ENCODE measurements at regions not wholly inside any gene's neighbourhood (a gene's known extent, or its start where the extent isn't known, plus 50 kb on each side); places are given as distances from the start of the nearest gene placed in this dataset.

DNA sequence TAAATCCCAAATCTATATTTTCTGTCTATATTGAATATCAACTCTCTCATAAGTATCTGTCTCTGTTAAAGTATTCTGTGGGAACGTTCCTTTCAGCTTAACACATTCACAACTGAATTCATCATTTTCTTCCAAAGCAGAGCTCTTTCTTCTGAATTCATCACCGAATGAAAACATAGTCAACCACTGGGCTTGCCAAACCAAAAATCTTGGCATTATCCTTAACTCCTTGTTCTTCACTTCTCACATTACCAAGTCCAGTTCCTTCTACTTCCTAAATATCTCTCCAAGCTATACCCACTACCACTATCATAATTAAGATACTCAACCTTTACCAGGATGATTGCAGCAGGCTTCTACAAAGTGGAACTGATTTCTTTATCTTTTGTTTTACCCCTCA lies 559.8 kb downstream of the MAT2B start:
- no peaks in the 10 kb centered on the region for H3K9me3 ChIP-seq (replicated peaks; ENCODE audit: control insufficient read depth, insufficient read depth, low read length)
- H3K9ac ChIP-seq (ENCODE audit: control insufficient read depth, insufficient read depth, low read length): no peak overlapping the region
- RAD21 ChIA-PET (ENCODE audit: unreplicated experiment): no interaction called here
- CTCF ChIA-PET: no interaction called here
- POLR2A ChIA-PET: no interaction called here
- DNase-seq (ENCODE audit: low read depth, low spot score) (no peak), FAIRE-seq (no peak), ATAC-seq (no peak)
- in situ Hi-C loops (cut with MboI) (no loop called here), intact Hi-C loops (cut with micrococcal nuclease; ENCODE audit: unreplicated experiment) (no loop called here)
- H4K20me1 ChIP-seq (ENCODE audit: control insufficient read depth, insufficient read depth): no peaks in the 10 kb centered on the region
- H3K79me2 ChIP-seq (ENCODE audit: control insufficient read depth, insufficient read depth, low read length): no peaks in the 10 kb centered on the region
- SMC1A ChIA-PET (ENCODE audit: uncharacterized antibody, unreplicated experiment): interaction anchor here (1.0 kb wide), 1 partner anchor 16 kb away, joined by 3 read pairs; no protein-coding TSS in a partner anchor
- H3K4me3 ChIP-seq: no peak overlapping the region
- no peaks in the 10 kb centered on the region for H3K36me3 ChIP-seq (ENCODE audit: control insufficient read depth in 2 of 2, insufficient read depth in 2 of 2, low read length in 1 of 2)
- 21% methylated on average over 2 of the region's 2 CpGs for WGBS (ENCODE audit: insufficient coverage, insufficient replicate concordance, low lambda C conversion rate, missing lambda C conversion rate)
- H3K27me3 ChIP-seq (replicated peaks in 1 of 2; ENCODE audit: control insufficient read depth in 2 of 2, insufficient read depth in 2 of 2, low read length in 1 of 2): no peaks in the 10 kb centered on the region
- H3K4me2 ChIP-seq (ENCODE audit: control insufficient read depth, insufficient read depth): no peak overlapping the region
- no TSS peak for BruUV-seq (replicated peaks)
- no peak overlapping the region for H2AFZ ChIP-seq (ENCODE audit: control insufficient read depth, low read depth, low read length)
- no peaks in the 10 kb centered on the region for H3K4me1 ChIP-seq (ENCODE audit: control insufficient read depth, insufficient read depth, low read length)
- H3K27ac ChIP-seq (ENCODE audit: control insufficient read depth, insufficient read depth): no peak overlapping the region
- TF ChIP-seq, protein P1, sequence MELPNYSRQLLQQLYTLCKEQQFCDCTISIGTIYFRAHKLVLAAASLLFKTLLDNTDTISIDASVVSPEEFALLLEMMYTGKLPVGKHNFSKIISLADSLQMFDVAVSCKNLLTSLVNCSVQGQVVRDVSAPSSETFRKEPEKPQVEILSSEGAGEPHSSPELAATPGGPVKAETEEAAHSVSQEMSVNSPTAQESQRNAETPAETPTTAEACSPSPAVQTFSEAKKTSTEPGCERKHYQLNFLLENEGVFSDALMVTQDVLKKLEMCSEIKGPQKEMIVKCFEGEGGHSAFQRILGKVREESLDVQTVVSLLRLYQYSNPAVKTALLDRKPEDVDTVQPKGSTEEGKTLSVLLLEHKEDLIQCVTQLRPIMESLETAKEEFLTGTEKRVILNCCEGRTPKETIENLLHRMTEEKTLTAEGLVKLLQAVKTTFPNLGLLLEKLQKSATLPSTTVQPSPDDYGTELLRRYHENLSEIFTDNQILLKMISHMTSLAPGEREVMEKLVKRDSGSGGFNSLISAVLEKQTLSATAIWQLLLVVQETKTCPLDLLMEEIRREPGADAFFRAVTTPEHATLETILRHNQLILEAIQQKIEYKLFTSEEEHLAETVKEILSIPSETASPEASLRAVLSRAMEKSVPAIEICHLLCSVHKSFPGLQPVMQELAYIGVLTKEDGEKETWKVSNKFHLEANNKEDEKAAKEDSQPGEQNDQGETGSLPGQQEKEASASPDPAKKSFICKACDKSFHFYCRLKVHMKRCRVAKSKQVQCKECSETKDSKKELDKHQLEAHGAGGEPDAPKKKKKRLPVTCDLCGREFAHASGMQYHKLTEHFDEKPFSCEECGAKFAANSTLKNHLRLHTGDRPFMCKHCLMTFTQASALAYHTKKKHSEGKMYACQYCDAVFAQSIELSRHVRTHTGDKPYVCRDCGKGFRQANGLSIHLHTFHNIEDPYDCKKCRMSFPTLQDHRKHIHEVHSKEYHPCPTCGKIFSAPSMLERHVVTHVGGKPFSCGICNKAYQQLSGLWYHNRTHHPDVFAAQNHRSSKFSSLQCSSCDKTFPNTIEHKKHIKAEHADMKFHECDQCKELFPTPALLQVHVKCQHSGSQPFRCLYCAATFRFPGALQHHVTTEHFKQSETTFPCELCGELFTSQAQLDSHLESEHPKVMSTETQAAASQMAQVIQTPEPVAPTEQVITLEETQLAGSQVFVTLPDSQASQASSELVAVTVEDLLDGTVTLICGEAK (IDR thresholded peaks at IDR 0.05; ENCODE audit: borderline replicate concordance): no peak
- TF ChIP-seq NBN (IDR thresholded peaks at IDR 0.05): no peak
- TF ChIP-seq YBX1 (IDR thresholded peaks at IDR 0.05): no peak
- no peak for TF ChIP-seq SREBF1 (IDR thresholded peaks at IDR 0.05; ENCODE audit: low read length)
- no peak for TF ChIP-seq POLR2A (IDR thresholded peaks at IDR 0.05; ENCODE audit: low read depth, low read length)
- no peak for TF ChIP-seq BACH1 (IDR thresholded peaks at IDR 0.05; ENCODE audit: borderline replicate concordance)
- no peak for TF ChIP-seq ESRRA (IDR thresholded peaks at IDR 0.05; ENCODE audit: low read length)
- TF ChIP-seq, protein P2, sequence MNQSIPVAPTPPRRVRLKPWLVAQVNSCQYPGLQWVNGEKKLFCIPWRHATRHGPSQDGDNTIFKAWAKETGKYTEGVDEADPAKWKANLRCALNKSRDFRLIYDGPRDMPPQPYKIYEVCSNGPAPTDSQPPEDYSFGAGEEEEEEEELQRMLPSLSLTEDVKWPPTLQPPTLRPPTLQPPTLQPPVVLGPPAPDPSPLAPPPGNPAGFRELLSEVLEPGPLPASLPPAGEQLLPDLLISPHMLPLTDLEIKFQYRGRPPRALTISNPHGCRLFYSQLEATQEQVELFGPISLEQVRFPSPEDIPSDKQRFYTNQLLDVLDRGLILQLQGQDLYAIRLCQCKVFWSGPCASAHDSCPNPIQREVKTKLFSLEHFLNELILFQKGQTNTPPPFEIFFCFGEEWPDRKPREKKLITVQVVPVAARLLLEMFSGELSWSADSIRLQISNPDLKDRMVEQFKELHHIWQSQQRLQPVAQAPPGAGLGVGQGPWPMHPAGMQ (IDR thresholded peaks at IDR 0.05; ENCODE audit: borderline replicate concordance): no peak
- no peak for TF ChIP-seq CHD4 (IDR thresholded peaks at IDR 0.05)
- TF ChIP-seq FOXK2 (IDR thresholded peaks at IDR 0.05): no peak
- TF ChIP-seq, protein P3, sequence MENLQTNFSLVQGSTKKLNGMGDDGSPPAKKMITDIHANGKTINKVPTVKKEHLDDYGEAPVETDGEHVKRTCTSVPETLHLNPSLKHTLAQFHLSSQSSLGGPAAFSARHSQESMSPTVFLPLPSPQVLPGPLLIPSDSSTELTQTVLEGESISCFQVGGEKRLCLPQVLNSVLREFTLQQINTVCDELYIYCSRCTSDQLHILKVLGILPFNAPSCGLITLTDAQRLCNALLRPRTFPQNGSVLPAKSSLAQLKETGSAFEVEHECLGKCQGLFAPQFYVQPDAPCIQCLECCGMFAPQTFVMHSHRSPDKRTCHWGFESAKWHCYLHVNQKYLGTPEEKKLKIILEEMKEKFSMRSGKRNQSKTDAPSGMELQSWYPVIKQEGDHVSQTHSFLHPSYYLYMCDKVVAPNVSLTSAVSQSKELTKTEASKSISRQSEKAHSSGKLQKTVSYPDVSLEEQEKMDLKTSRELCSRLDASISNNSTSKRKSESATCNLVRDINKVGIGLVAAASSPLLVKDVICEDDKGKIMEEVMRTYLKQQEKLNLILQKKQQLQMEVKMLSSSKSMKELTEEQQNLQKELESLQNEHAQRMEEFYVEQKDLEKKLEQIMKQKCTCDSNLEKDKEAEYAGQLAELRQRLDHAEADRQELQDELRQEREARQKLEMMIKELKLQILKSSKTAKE (IDR thresholded peaks at IDR 0.05; ENCODE audit: low read depth, poor library complexity, severe bottlenecking): no peak
- TF ChIP-seq, protein P4, sequence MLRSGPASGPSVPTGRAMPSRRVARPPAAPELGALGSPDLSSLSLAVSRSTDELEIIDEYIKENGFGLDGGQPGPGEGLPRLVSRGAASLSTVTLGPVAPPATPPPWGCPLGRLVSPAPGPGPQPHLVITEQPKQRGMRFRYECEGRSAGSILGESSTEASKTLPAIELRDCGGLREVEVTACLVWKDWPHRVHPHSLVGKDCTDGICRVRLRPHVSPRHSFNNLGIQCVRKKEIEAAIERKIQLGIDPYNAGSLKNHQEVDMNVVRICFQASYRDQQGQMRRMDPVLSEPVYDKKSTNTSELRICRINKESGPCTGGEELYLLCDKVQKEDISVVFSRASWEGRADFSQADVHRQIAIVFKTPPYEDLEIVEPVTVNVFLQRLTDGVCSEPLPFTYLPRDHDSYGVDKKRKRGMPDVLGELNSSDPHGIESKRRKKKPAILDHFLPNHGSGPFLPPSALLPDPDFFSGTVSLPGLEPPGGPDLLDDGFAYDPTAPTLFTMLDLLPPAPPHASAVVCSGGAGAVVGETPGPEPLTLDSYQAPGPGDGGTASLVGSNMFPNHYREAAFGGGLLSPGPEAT (IDR thresholded peaks at IDR 0.05; ENCODE audit: low read depth): no peak
- TF ChIP-seq TCF7 (IDR thresholded peaks at IDR 0.05; ENCODE audit: borderline replicate concordance): no peak
- TF ChIP-seq STAT1 (conservative IDR thresholded peaks at IDR 0.05): no peak
- no peak for TF ChIP-seq SIX5 (IDR thresholded peaks at IDR 0.05; ENCODE audit: low read depth, low read length, severe bottlenecking)
- TF ChIP-seq HCFC1 (IDR thresholded peaks at IDR 0.05; ENCODE audit: low read length): no peak
- no peak for TF ChIP-seq ZSCAN29 (IDR thresholded peaks at IDR 0.05)
- TF ChIP-seq, protein P5, sequence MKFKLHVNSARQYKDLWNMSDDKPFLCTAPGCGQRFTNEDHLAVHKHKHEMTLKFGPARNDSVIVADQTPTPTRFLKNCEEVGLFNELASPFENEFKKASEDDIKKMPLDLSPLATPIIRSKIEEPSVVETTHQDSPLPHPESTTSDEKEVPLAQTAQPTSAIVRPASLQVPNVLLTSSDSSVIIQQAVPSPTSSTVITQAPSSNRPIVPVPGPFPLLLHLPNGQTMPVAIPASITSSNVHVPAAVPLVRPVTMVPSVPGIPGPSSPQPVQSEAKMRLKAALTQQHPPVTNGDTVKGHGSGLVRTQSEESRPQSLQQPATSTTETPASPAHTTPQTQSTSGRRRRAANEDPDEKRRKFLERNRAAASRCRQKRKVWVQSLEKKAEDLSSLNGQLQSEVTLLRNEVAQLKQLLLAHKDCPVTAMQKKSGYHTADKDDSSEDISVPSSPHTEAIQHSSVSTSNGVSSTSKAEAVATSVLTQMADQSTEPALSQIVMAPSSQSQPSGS (IDR thresholded peaks at IDR 0.05; ENCODE audit: low read length): no peak

Measured in GM12878 (cell line).